IPS-18a (cell line): ENCODE measurements at regions not wholly inside any gene's neighbourhood (a gene's known extent, or its start where the extent isn't known, plus 50 kb on each side); places are given as distances from the start of the nearest gene placed in this dataset.
"Not testable (repeated sequence)": the region's sequence is repeated elsewhere in the genome, so short reads cannot be mapped to it uniquely, and the experiment has no call there.

Experiments used
- H3K27ac ChIP-seq: one replicate; pipeline ENCODE4 v1.5.1; 2013; ENCODE audit warnings: low read length
- H3K27me3 ChIP-seq: one replicate; pipeline ENCODE4 v1.6.1; 2013; ENCODE audit warnings: mild to moderate bottlenecking, low read length; ENCODE audit not compliant: control insufficient read depth, insufficient read depth
- H3K36me3 ChIP-seq: one replicate; pipeline ENCODE4 v1.6.1; 2013; ENCODE audit warnings: low read depth, low read length; ENCODE audit not compliant: control insufficient read depth
- H3K4me1 ChIP-seq: one replicate; pipeline ENCODE4 v1.6.1; 2013; ENCODE audit warnings: low read depth, low read length; ENCODE audit not compliant: control insufficient read depth
- H3K4me3 ChIP-seq: one replicate; pipeline ENCODE4 v1.5.1; 2013; ENCODE audit warnings: low read length
- H3K9ac ChIP-seq: one replicate; pipeline ENCODE4 v1.6.1; 2013; ENCODE audit warnings: mild to moderate bottlenecking, low read length, moderate library complexity
- H3K9me3 ChIP-seq: one replicate; pipeline ENCODE4 v1.6.1; 2013; ENCODE audit warnings: low read depth, low read length; ENCODE audit not compliant: control insufficient read depth

GRCh38 chr13:111064661-111065060 is 50.4 kb upstream of the ARHGEF7 start:
- peaks cover 22% of the 10 kb centered on the region for H3K27me3 ChIP-seq
- no peak overlapping the region for H3K27ac ChIP-seq
- H3K36me3 ChIP-seq: no peaks in the 10 kb centered on the region
- H3K4me1 ChIP-seq: peaks cover 31% of the 10 kb centered on the region
- H3K9ac ChIP-seq: no peak overlapping the region
- no peaks in the 10 kb centered on the region for H3K9me3 ChIP-seq
- no peak overlapping the region for H3K4me3 ChIP-seq

- Histone ChIP-seq H3K27ac (no peak overlapping the region), H3K27me3 (peaks cover 22% of the 10 kb centered on the region), H3K9ac (no peak overlapping the region), H3K36me3 (no peaks in the 10 kb centered on the region), H3K4me1 (peaks cover 31% of the 10 kb centered on the region), H3K4me3 (no peak overlapping the region), H3K9me3 (no peaks in the 10 kb centered on the region)
Measured at GRCh38 chr13:111062966-111063365, 52.1 kb upstream of the ARHGEF7 start.

- H3K27ac ChIP-seq: no peak overlapping the region
- no peaks in the 10 kb centered on the region for H3K9me3 ChIP-seq
- H3K36me3 ChIP-seq: no peaks in the 10 kb centered on the region
- peaks cover 19% of the 10 kb centered on the region for H3K27me3 ChIP-seq
- no peak overlapping the region for H3K9ac ChIP-seq
- H3K4me1 ChIP-seq: peaks cover 31% of the 10 kb centered on the region
- H3K4me3 ChIP-seq: no peak overlapping the region
Measured at GRCh38 chr13:111062305-111062704, 52.8 kb upstream of the ARHGEF7 start.

- Histone ChIP-seq H3K9ac (no peak overlapping the region), H3K27me3 (peaks cover 15% of the 10 kb centered on the region), H3K4me3 (no peak overlapping the region), H3K9me3 (no peaks in the 10 kb centered on the region), H3K27ac (no peak overlapping the region), H3K4me1 (peaks cover 31% of the 10 kb centered on the region), H3K36me3 (no peaks in the 10 kb centered on the region)
Measured at GRCh38 chr13:111061358-111062045, 53.6 kb upstream of the ARHGEF7 start.

GRCh38 chr13:111060237-111060919 is 54.7 kb upstream of the ARHGEF7 start:
- Histone ChIP-seq H3K4me1 (peaks cover 24% of the 10 kb centered on the region), H3K4me3 (no peak overlapping the region), H3K27me3 (peaks cover 3% of the 10 kb centered on the region), H3K9ac (no peak overlapping the region), H3K36me3 (no peaks in the 10 kb centered on the region), H3K9me3 (no peaks in the 10 kb centered on the region), H3K27ac (no peak overlapping the region)

- Histone ChIP-seq H3K36me3 (no peaks in the 10 kb centered on the region), H3K9me3 (no peaks in the 10 kb centered on the region), H3K9ac (no peak overlapping the region), H3K27ac (no peak overlapping the region), H3K4me1 (peaks cover 13% of the 10 kb centered on the region), H3K4me3 (no peak overlapping the region), H3K27me3 (no peaks in the 10 kb centered on the region)
Measured at GRCh38 chr13:111058796-111059506, 56.2 kb upstream of the ARHGEF7 start.

- H3K9ac ChIP-seq, H3K27me3 ChIP-seq, H3K9me3 ChIP-seq, H3K27ac ChIP-seq, H3K4me3 ChIP-seq, H3K4me1 ChIP-seq, H3K36me3 ChIP-seq: not testable (repeated sequence)
Measured at GRCh38 chr13:111058339-111058738, 56.8 kb upstream of the ARHGEF7 start.

- not testable (repeated sequence) for H3K4me1 ChIP-seq, H3K9me3 ChIP-seq, H3K27ac ChIP-seq, H3K4me3 ChIP-seq, H3K27me3 ChIP-seq, H3K36me3 ChIP-seq, H3K9ac ChIP-seq
Measured at GRCh38 chr13:111051726-111052232, 63.3 kb upstream of the ARHGEF7 start.

GRCh38 chr13:111051041-111051725 is 63.9 kb upstream of the ARHGEF7 start:
- Histone ChIP-seq H3K4me1 (no peaks in the 10 kb centered on the region), H3K4me3 (no peak overlapping the region), H3K27me3 (no peaks in the 10 kb centered on the region), H3K27ac (no peak overlapping the region), H3K9me3 (no peaks in the 10 kb centered on the region), H3K36me3 (no peaks in the 10 kb centered on the region), H3K9ac (no peak overlapping the region)

- no peaks in the 10 kb centered on the region for H3K9me3 ChIP-seq
- no peaks in the 10 kb centered on the region for H3K4me1 ChIP-seq
- no peaks in the 10 kb centered on the region for H3K27me3 ChIP-seq
- H3K36me3 ChIP-seq: no peaks in the 10 kb centered on the region
- no peak overlapping the region for H3K4me3 ChIP-seq
- no peak overlapping the region for H3K27ac ChIP-seq
- no peak overlapping the region for H3K9ac ChIP-seq
Measured at GRCh38 chr13:111050539-111050879, 64.6 kb upstream of the ARHGEF7 start.

GRCh38 chr13:111049791-111050538 is 65.1 kb upstream of the ARHGEF7 start:
- H3K4me1 ChIP-seq: no peaks in the 10 kb centered on the region
- H3K4me3 ChIP-seq: no peak overlapping the region
- no peaks in the 10 kb centered on the region for H3K9me3 ChIP-seq
- H3K9ac ChIP-seq: no peak overlapping the region
- H3K36me3 ChIP-seq: no peaks in the 10 kb centered on the region
- H3K27ac ChIP-seq: no peak overlapping the region
- H3K27me3 ChIP-seq: no peaks in the 10 kb centered on the region
